ENCODE measurements at regions not wholly inside any gene's neighbourhood (a gene's known extent, or its start where the extent isn't known, plus 50 kb on each side); places are given as distances from the start of the nearest gene placed in this dataset.

GRCh38 chr5:68942169-68942568 lies 151.6 kb upstream of the SLC30A5 start:
- DNase-seq (ENCODE audit: low read depth), result no peak

- no peak for DNase-seq (ENCODE audit: low read depth)
Observed at GRCh38 chr5:68946728-68947127, 147.1 kb upstream of the SLC30A5 start.

- DNase-seq (ENCODE audit: low read depth), result no peak
Observed at GRCh38 chr5:68947986-68948385, 145.8 kb upstream of the SLC30A5 start.

- no peak for DNase-seq (ENCODE audit: low read depth)
Observed at GRCh38 chr5:68949256-68949655, 144.6 kb upstream of the SLC30A5 start.

- no peak for DNase-seq (ENCODE audit: low read depth)
Observed at GRCh38 chr5:68949711-68950110, 144.1 kb upstream of the SLC30A5 start.

GRCh38 chr5:68950125-68950524 lies 143.7 kb upstream of the SLC30A5 start:
- no peak for DNase-seq (ENCODE audit: low read depth)

- DNase-seq (ENCODE audit: low read depth), result no peak
Observed at GRCh38 chr5:68950930-68951329, 142.9 kb upstream of the SLC30A5 start.

- no peak for DNase-seq (ENCODE audit: low read depth)
Observed at GRCh38 chr5:68953231-68953874, 140.5 kb upstream of the SLC30A5 start.

GRCh38 chr5:68953875-68954617 lies 139.8 kb upstream of the SLC30A5 start:
- no peak for DNase-seq (ENCODE audit: low read depth)

GRCh38 chr5:68954618-68954910 lies 139.2 kb upstream of the SLC30A5 start:
- DNase-seq (ENCODE audit: low read depth), result no peak

GRCh38 chr5:68957591-68957990 lies 136.2 kb upstream of the SLC30A5 start:
- DNase-seq (ENCODE audit: low read depth), result no peak

- no peak for DNase-seq (ENCODE audit: low read depth)
Observed at GRCh38 chr5:68958428-68958827, 135.4 kb upstream of the SLC30A5 start.

GRCh38 chr5:68960456-68960855 lies 133.4 kb upstream of the SLC30A5 start:
- DNase-seq (ENCODE audit: low read depth), result no peak

GRCh38 chr5:68960961-68961360 lies 132.9 kb upstream of the SLC30A5 start:
- no peak for DNase-seq (ENCODE audit: low read depth)

- DNase-seq (ENCODE audit: low read depth), result no peak
Observed at GRCh38 chr5:68961762-68962161, 132.1 kb upstream of the SLC30A5 start.

- no peak for DNase-seq (ENCODE audit: low read depth)
Observed at GRCh38 chr5:68962757-68963484, 130.9 kb upstream of the SLC30A5 start.

GRCh38 chr5:68964679-68965078 lies 129.1 kb upstream of the SLC30A5 start:
- DNase-seq (ENCODE audit: low read depth), result no peak

- no peak for DNase-seq (ENCODE audit: low read depth)
Observed at GRCh38 chr5:68965926-68966325, 127.9 kb upstream of the SLC30A5 start.

GRCh38 chr5:68966596-68966995 lies 127.2 kb upstream of the SLC30A5 start:
- DNase-seq (ENCODE audit: low read depth), result no peak

GRCh38 chr5:68968429-68968828 lies 125.4 kb upstream of the SLC30A5 start:
- DNase-seq (ENCODE audit: low read depth), result no peak

GRCh38 chr5:68970617-68971016 lies 123.2 kb upstream of the SLC30A5 start:
- DNase-seq (ENCODE audit: low read depth), result no peak

- DNase-seq (ENCODE audit: low read depth), result no peak
Observed at GRCh38 chr5:68973696-68974095, 120.1 kb upstream of the SLC30A5 start.

GRCh38 chr5:68983043-68983442 lies 110.8 kb upstream of the SLC30A5 start:
- no peak for DNase-seq (ENCODE audit: low read depth)

Measured in stimulated activated CD8-positive, alpha-beta memory T cell treated with anti-CD3 and anti-CD28 coated beads, Interleukin-4, amount 100 ng/mL, for 24 hours (primary cell).